MM.1S (cell line): ENCODE measurements at regions not wholly inside any gene's neighbourhood (a gene's known extent, or its start where the extent isn't known, plus 50 kb on each side); places are given as distances from the start of the nearest gene placed in this dataset.

Source experiments
- EZH2 ChIP-seq: fragments of 300-600 bp; sonication (generic); optimal IDR thresholded peaks from 2 replicates; pipeline ENCODE3; 2017; ENCODE audit warnings: low read depth, mild to moderate bottlenecking, antibody characterized with exemption, low read length, mixed read lengths
- EZH2phosphoT487 ChIP-seq: fragments of 300-600 bp; sonication (generic); IDR thresholded peaks from 2 replicates; pipeline ENCODE4 v1.6.1; 2018; ENCODE audit warnings: antibody characterized with exemption, low read length
- TF ChIP-seq, protein P1 (sequence below): fragments of 300-600 bp; sonication (generic); IDR thresholded peaks from 2 replicates; pipeline ENCODE4 v1.5.1; 2016; ENCODE audit warnings: antibody characterized with exemption, low read length, mixed read lengths

DNA sequence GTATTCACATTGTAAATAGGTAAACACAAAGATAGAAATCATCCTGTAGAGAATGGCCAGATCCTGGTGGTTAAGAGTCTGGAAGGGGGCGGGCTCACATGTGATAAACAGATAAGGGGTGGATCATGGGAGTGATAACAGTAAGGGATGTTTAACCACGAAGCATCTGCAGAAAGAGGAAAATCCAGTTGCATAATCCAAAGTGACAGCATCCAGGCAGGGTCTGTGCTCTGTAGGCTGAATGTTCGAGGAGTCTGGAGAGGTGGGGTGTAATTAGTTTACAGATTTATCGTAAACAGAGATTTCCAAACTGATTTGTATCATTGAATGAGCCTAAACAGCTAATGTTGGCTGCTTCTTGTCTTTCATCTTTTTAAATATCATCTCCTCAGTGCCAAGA, 1009.8 kb upstream of the SLIT2 start:
- TF ChIP-seq, protein P1, sequence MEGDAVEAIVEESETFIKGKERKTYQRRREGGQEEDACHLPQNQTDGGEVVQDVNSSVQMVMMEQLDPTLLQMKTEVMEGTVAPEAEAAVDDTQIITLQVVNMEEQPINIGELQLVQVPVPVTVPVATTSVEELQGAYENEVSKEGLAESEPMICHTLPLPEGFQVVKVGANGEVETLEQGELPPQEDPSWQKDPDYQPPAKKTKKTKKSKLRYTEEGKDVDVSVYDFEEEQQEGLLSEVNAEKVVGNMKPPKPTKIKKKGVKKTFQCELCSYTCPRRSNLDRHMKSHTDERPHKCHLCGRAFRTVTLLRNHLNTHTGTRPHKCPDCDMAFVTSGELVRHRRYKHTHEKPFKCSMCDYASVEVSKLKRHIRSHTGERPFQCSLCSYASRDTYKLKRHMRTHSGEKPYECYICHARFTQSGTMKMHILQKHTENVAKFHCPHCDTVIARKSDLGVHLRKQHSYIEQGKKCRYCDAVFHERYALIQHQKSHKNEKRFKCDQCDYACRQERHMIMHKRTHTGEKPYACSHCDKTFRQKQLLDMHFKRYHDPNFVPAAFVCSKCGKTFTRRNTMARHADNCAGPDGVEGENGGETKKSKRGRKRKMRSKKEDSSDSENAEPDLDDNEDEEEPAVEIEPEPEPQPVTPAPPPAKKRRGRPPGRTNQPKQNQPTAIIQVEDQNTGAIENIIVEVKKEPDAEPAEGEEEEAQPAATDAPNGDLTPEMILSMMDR = no peak
- no peak for TF ChIP-seq EZH2phosphoT487
- no peak for TF ChIP-seq EZH2
